HG03025 (cell line): ENCODE measurements at regions not wholly inside any gene's neighbourhood (a gene's known extent, or its start where the extent isn't known, plus 50 kb on each side); places are given as distances from the start of the nearest gene placed in this dataset.

ENCODE experiments used
- ATAC-seq: cut with Tn5 transposase; IDR thresholded peaks from one replicate; pipeline ENCODE4 v1.9.1; 2021; ENCODE audit warnings: mild to moderate bottlenecking, moderate library complexity; ENCODE audit not compliant: unreplicated experiment, low FRiP score

- ATAC-seq: no peak
Observed at GRCh38 chr7:16028103-16028502, 341.6 kb upstream of the MEOX2 start.

GRCh38 chr7:16027396-16027795, 340.9 kb upstream of the MEOX2 start:
- ATAC-seq: no peak

GRCh38 chr7:16026253-16027020, 340.0 kb upstream of the MEOX2 start:
- ATAC-seq: no peak

GRCh38 chr7:16025696-16026095, 339.2 kb upstream of the MEOX2 start:
- ATAC-seq: no peak

GRCh38 chr7:16023503-16023902, 337.0 kb upstream of the MEOX2 start:
- no peak for ATAC-seq

- ATAC-seq: no peak
Observed at GRCh38 chr7:16023046-16023445, 336.6 kb upstream of the MEOX2 start.

GRCh38 chr7:16021851-16022250, 335.4 kb upstream of the MEOX2 start:
- ATAC-seq: no peak

- ATAC-seq: no peak
Observed at GRCh38 chr7:16015981-16016380, 329.5 kb upstream of the MEOX2 start.

- no peak for ATAC-seq
Observed at GRCh38 chr7:16014031-16014430, 327.5 kb upstream of the MEOX2 start.

GRCh38 chr7:16007911-16008310, 321.4 kb upstream of the MEOX2 start:
- ATAC-seq: no peak

GRCh38 chr7:16004702-16005101, 318.2 kb upstream of the MEOX2 start:
- ATAC-seq: no peak

GRCh38 chr7:16001477-16001876, 315.0 kb upstream of the MEOX2 start:
- no peak for ATAC-seq

GRCh38 chr7:15998617-15999016, 312.1 kb upstream of the MEOX2 start:
- ATAC-seq: no peak

- no peak for ATAC-seq
Observed at GRCh38 chr7:15995027-15995426, 308.5 kb upstream of the MEOX2 start.

- no peak for ATAC-seq
Observed at GRCh38 chr7:15989194-15989593, 302.7 kb upstream of the MEOX2 start.

- ATAC-seq: no peak
Observed at GRCh38 chr7:15985587-15986384, 299.3 kb upstream of the MEOX2 start.

- no peak for ATAC-seq
Observed at GRCh38 chr7:15977663-15978062, 291.2 kb upstream of the MEOX2 start.

GRCh38 chr7:15972862-15973275, 286.4 kb upstream of the MEOX2 start:
- no peak for ATAC-seq

GRCh38 chr7:15967551-15967950, 281.1 kb upstream of the MEOX2 start:
- ATAC-seq: no peak

- ATAC-seq: no peak
Observed at GRCh38 chr7:15967121-15967520, 280.6 kb upstream of the MEOX2 start.

GRCh38 chr7:15963206-15963605, 276.7 kb upstream of the MEOX2 start:
- ATAC-seq: no peak
